KBM-7 (cell line): ENCODE measurements at regions not wholly inside any gene's neighbourhood (a gene's known extent, or its start where the extent isn't known, plus 50 kb on each side); places are given as distances from the start of the nearest gene placed in this dataset.

Source experiments
- DNase-seq: peaks from one replicate; pipeline ENCODE4 v3.0.0-alpha.2; 2015
- in situ Hi-C: fragments of 300-500 bp; cut with MboI; formaldehyde crosslinking; loops from 2 replicates; pipeline ENCODE4 v1.14.3; 2020; ENCODE audit warnings: low sequenced_read_pairs, low pct_unique_long_range_greater_than_20kb, mixed read lengths

GRCh38 chr1:98493469-98493868 is 168.1 kb upstream of the SNX7 start:
- DNase-seq: no peak
- in situ Hi-C loops: no loop called here

- no peak for DNase-seq
- in situ Hi-C loops: no loop called here
Observed at GRCh38 chr1:98490099-98490498, 171.4 kb upstream of the SNX7 start.

DNA sequence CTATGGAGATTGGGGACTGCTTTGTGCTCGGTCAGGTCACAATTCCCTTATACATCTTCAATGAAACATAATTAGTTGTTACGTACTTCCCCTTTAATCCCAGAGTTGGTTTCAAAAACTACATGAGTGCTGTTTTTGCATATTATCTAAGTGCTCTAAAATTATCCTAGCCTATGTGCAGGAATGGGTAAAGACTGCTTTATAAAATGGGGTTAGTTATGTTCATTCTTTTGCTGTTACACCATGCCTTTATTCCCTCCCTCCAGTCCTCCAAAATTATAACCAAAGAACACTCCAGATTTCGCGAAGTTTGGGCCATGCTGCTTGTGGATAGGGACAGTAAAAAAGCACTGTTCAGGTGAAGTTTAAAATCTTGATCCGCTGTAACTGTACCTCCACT is 173.9 kb upstream of the SNX7 start:
- in situ Hi-C loops: no loop called here

DNA sequence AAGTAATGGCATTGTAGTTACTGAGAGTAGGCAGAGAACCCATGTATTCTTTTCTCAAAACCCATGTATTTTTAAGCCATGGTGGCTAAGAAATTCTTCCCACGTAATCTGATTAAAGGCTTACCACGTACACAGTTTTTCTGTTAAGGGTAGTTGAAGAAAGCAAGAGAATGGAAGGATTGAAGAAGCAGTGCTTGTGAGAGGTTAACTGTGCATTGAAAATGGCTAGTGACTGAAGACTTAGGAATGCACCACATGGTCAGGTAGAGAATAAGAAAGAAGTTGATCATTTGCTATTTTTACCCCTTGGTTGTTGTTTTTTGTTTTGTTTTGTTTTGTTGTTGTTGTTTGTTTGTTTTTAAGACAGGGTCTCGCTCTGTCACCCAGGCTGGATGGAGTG is 178.9 kb upstream of the SNX7 start:
- in situ Hi-C loops: no loop called here

More for the DNA sequence above, 173.9 kb upstream of the SNX7 start:
- no peak for DNase-seq

DNA sequence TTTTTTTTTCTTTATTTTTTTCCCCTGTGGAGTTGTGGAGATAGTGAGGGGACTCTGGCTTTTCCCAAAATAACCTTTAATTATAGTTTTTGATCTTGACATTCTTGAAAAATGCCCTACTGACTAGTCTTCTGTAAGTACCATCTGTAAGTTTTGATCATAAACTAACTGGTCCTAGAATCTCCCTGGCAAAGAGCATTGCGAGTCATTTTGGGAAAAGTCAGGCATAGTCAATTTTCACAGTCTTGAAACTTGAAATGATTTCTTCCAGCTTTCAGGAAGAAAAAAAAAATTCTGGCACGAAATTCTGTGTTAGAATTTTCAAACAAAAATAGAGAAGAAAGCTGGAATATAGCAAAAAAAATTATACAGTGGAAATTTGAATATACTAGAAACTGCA is 181.2 kb upstream of the SNX7 start:
- no peak for DNase-seq
- in situ Hi-C loops: no loop called here

More for the DNA sequence above, 178.9 kb upstream of the SNX7 start:
- no peak for DNase-seq

- in situ Hi-C loops: no loop called here
- no peak for DNase-seq
Observed at GRCh38 chr1:98478121-98478520, 183.4 kb upstream of the SNX7 start.

- in situ Hi-C loops: no loop called here
- no peak for DNase-seq
Observed at GRCh38 chr1:98472878-98473277, 188.6 kb upstream of the SNX7 start.

DNA sequence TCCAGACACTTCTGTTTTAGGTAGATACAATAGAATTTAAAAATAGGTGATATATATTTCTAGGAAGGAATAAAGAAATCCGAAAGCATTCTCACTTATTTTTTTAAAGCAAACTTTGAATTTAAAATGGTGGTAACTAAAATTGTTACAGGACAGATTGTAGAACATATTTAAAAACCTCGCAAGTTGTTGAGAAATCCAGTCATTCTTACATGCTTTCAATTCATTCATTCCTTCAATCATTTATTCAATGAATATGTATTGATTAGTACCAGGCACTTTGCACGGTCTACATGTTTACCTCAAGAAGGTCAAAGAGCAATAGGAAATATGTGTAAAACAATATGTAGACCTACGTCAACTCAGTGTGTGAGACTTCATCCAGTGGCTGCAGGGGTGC is 189.9 kb upstream of the SNX7 start:
- in situ Hi-C loops: no loop called here
- DNase-seq: no peak

DNA sequence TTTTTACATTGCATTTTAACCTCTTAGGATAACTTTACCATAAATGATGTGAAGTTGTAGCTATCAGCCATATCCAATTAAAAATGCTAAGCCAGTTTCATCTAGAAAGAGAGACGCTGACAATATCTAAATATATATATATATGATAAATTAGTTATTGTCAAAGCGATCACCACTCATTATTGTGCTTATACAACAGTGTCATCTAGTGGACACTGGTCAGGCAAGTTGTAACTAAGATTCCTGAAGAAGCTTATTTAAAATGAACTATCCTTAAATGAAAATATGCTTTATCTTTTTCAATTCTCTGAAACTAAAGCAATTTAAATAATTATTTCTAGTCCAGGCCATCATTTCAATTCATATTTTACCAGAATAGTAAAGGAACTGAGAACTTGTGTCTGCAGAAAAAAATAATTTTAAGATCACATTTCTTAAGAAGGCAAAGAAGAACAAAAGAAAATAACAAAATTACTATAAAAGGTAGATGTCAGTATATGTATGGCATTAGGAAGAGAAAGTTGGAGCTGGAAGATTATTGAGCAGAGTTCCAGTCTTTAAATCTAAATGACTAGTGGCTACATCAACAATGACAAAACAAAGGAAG is 193.3 kb upstream of the SNX7 start:
- in situ Hi-C loops: no loop called here
- DNase-seq: peak; percentile 34

- in situ Hi-C loops: no loop called here
- DNase-seq: no peak
Observed at GRCh38 chr1:98467586-98467985, 193.9 kb upstream of the SNX7 start.

DNA sequence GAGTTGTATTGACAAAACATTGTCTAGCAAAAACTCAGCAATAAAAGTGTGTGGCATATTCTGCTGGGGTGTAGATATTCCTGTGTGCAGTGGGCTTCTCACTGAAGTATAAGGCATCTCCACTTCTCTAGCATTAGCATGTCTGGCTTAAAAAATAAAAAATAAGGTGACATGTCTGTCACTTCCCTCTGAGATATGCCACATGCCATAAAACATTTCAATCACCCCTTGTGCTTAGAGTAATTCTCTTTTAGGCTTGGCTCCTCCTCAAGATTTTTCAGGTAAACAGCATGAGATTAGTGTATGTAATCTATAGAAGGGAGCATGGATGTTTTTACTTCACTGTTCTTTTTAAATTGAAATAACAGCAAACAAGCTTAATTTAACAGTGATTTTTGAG is 194.4 kb upstream of the SNX7 start:
- DNase-seq: no peak
- in situ Hi-C loops: no loop called here

- DNase-seq: no peak
- in situ Hi-C loops: no loop called here
Observed at GRCh38 chr1:98461873-98462385, 199.6 kb upstream of the SNX7 start.

- no peak for DNase-seq
- in situ Hi-C loops: no loop called here
Observed at GRCh38 chr1:98460136-98460535, 201.4 kb upstream of the SNX7 start.

- DNase-seq: no peak
- in situ Hi-C loops: no loop called here
Observed at GRCh38 chr1:98459486-98459870, 202.0 kb upstream of the SNX7 start.

- in situ Hi-C loops: no loop called here
- no peak for DNase-seq
Observed at GRCh38 chr1:98458511-98459485, 202.7 kb upstream of the SNX7 start.

GRCh38 chr1:98457248-98457647 is 204.3 kb upstream of the SNX7 start:
- no peak for DNase-seq
- in situ Hi-C loops: no loop called here

- in situ Hi-C loops: no loop called here
- DNase-seq: no peak
Observed at GRCh38 chr1:98454666-98455065, 206.9 kb upstream of the SNX7 start.

DNA sequence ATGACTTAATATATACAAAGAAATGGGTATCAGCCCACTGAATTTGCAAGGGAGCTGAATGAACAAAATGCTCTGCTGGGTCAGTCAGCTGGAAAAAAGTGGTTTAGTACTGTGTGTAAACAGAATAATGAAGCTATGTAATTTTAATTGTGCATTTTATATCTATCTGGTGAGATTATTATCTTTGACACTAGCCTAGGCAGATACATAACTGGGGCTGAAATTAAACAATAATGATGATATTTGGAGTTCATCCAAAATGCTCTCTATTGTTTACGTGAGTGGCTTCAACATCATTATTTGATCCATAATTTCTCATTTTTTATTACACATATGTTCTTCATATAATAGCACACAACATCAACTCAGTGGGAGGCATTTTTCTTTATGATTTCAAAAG is 208.5 kb upstream of the SNX7 start:
- no peak for DNase-seq
- in situ Hi-C loops: no loop called here

DNA sequence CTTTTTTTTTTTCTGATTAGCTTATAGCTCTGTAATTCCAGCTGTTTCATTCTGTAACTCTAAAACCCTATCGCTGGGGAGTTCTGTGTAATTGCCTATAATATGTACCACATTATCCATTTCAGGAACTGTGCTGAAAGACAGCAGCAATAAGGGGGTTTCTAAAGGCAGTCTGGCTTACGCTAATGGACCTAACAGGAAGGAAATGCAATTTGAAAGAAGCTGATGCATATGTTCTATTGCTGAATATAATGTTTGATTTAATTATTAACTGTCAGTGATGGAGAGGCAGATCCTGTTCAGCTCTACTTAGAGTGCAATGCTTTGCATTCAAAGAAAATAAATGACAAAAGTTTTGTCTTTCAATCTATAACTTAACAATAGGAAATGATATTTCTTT is 209.4 kb upstream of the SNX7 start:
- in situ Hi-C loops: no loop called here
- no peak for DNase-seq

DNA sequence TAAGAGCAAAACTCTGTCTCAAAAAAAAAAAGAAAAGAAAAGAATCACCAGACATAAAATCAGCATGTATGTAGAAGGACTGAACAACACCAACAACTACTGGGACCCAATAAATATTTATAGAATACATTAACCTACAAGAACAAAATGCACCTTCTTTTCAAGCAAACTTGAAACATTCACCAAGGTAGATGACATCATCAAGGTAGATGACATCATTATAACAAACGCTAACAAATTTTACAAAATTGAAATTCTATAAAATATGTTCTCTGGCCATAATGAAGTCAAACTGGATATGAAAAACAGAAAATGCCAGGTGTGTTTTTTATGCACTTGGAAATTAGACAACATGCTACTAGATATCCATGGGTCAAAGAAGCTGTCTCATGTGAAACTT is 220.2 kb upstream of the SNX7 start:
- no peak for DNase-seq
- in situ Hi-C loops: no loop called here
